RWPE2 (cell line): ENCODE measurements at regions not wholly inside any gene's neighbourhood (a gene's known extent, or its start where the extent isn't known, plus 50 kb on each side); places are given as distances from the start of the nearest gene placed in this dataset.

Source experiments
- ATAC-seq: fragments of 200-7000 bp; cut with Tn5 transposase; 3 replicates; pipeline ENCODE4 v1.9.1; 2021; ENCODE audit warnings: low read depth
- DNase-seq: peaks from one replicate; pipeline ENCODE4 v3.0.0-alpha.2; 2020; ENCODE audit warnings: low spot score
- H3K27ac ChIP-seq: fragments of 450-650 bp; 2 replicates; pipeline ENCODE4 v1.5.1; 2017; ENCODE audit warnings: mild to moderate bottlenecking; ENCODE audit not compliant: poor library complexity, severe bottlenecking
- H3K27me3 ChIP-seq: fragments of 250-450 bp; sonication (Bioruptor Pico); 2 replicates; pipeline ENCODE4 v1.5.1; 2021; ENCODE audit warnings: mild to moderate bottlenecking, moderate library complexity; ENCODE audit not compliant: insufficient read depth, poor library complexity, severe bottlenecking
- H3K36me3 ChIP-seq: fragments of 250-450 bp; sonication (Bioruptor Pico); 2 replicates; pipeline ENCODE4 v1.5.1; 2020; ENCODE audit warnings: low read depth, mild to moderate bottlenecking, moderate library complexity
- H3K4me1 ChIP-seq: fragments of 250-450 bp; sonication (Bioruptor Pico); 2 replicates; pipeline ENCODE4 v1.5.1; 2021; ENCODE audit warnings: mild to moderate bottlenecking, moderate library complexity; ENCODE audit not compliant: insufficient read depth, poor library complexity, severe bottlenecking
- H3K4me3 ChIP-seq: fragments of 250-450 bp; sonication (Bioruptor Pico); 2 replicates; pipeline ENCODE4 v1.5.1; 2021; ENCODE audit warnings: mild to moderate bottlenecking, moderate library complexity; ENCODE audit not compliant: severe bottlenecking
- H3K9me3 ChIP-seq: fragments of 250-450 bp; sonication (Bioruptor Pico); 2 replicates; pipeline ENCODE4 v1.5.1; 2021; ENCODE audit warnings: mild to moderate bottlenecking, moderate library complexity; ENCODE audit not compliant: severe bottlenecking
- TF ChIP-seq, protein P1 (sequence below): fragments of 450-650 bp; IDR thresholded peaks from one replicate; pipeline ENCODE4 v1.5.1; 2017; ENCODE audit warnings: mild to moderate bottlenecking, moderate library complexity; ENCODE audit not compliant: poor library complexity, severe bottlenecking

DNA sequence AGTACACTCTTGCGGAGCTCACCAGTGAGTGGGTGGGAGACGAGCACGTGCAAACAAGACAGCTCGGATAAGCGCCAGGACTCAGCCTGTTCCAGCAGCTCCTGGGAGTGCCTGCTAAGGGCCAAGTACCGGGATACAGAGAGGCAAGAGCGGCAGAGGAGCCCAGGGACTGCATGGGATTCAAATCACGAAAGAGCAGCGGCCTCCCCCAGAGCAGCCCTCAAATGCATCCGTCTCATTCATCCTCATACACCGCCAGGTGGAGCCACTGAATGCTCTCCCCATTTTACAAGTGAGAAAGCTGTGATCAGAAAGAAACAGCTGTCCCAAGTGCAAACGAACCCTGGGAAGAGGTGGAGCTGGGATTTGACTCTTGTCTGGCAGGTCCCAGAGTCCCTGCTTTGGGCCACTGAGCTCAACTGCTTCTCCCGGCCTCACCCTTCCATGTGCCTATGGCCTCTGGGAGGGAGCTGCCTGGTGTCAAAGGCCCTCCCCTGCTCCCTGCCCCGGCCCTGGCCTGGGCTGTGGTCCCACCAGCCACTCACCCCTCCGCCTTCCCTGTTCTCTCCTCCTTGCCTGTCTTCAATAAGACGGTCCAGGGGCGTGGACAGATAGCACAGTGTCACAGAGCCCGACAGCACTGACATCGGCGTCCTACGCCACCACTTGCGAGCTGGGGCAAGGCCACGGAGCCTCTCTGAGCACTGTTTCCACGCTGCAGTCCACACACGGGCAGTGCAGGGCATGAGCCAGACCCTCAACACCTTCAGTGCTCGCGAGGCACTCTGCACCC lies 72.8 kb upstream of the TAF1B start:
- no peaks in the 10 kb centered on the region for H3K36me3 ChIP-seq
- TF ChIP-seq, protein P1, sequence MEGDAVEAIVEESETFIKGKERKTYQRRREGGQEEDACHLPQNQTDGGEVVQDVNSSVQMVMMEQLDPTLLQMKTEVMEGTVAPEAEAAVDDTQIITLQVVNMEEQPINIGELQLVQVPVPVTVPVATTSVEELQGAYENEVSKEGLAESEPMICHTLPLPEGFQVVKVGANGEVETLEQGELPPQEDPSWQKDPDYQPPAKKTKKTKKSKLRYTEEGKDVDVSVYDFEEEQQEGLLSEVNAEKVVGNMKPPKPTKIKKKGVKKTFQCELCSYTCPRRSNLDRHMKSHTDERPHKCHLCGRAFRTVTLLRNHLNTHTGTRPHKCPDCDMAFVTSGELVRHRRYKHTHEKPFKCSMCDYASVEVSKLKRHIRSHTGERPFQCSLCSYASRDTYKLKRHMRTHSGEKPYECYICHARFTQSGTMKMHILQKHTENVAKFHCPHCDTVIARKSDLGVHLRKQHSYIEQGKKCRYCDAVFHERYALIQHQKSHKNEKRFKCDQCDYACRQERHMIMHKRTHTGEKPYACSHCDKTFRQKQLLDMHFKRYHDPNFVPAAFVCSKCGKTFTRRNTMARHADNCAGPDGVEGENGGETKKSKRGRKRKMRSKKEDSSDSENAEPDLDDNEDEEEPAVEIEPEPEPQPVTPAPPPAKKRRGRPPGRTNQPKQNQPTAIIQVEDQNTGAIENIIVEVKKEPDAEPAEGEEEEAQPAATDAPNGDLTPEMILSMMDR: peak; percentile 75
- peak; percentile 64; the same call in 2 of the 3 replicates for ATAC-seq
- no peak overlapping the region for H3K4me3 ChIP-seq
- H3K27me3 ChIP-seq: no peaks in the 10 kb centered on the region
- DNase-seq: no peak
- H3K27ac ChIP-seq: no peak overlapping the region
- H3K9me3 ChIP-seq: no peaks in the 10 kb centered on the region
- H3K4me1 ChIP-seq: peaks cover 3% of the 10 kb centered on the region

DNA sequence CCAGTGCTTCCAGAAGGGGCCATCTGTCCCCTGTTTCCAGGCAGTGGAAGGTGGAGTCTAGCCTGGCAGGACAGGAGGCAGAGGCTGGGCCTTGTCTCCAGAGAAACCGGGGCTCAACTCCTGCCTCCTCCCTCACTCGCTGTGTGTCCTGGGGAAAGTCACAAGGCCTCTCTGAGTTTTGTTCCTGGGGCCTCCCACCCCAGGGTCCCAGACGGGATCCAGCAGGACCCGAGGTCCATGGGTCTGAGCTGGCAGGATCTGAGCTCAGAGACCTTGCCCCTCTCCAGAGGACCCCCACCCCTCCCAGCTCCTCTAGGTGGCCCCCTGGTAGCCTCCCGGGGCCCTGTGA lies 72.2 kb upstream of the TAF1B start:
- no peaks in the 10 kb centered on the region for H3K27me3 ChIP-seq
- no peak overlapping the region for H3K4me3 ChIP-seq
- DNase-seq (no peak), ATAC-seq (no peak)
- H3K9me3 ChIP-seq: no peaks in the 10 kb centered on the region
- H3K4me1 ChIP-seq: peaks cover 2% of the 10 kb centered on the region
- H3K36me3 ChIP-seq: no peaks in the 10 kb centered on the region
- H3K27ac ChIP-seq: no peak overlapping the region
- TF ChIP-seq, protein P1: no peak

DNA sequence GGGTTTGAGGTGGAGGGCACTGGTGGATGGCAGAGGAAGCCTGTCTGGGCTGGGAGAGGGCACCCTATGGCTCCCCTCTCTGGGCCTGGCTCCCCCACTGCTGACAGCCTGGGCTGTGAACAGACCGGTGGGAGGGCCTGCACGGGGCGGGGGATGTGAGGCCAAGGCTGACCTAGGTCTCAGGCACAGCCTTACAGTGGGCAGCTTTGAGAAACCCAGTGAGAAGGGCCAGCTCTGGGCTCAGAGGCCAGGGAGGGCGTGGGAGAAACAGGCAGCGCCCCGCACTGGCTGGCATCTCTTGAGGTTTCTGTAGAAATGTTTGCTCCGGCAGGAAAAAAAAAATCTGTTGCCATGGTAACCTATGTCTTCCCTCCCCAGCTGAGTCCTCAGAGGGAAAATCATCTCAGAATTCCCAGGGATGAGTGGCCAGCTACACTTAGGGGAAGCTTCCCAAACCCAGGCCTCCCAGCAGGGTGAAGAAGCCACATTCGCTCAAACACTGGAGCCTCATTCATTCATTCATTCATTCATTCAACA lies 71.7 kb upstream of the TAF1B start:
- Histone ChIP-seq H3K27ac (no peak overlapping the region), H3K4me3 (no peak overlapping the region), H3K27me3 (no peaks in the 10 kb centered on the region), H3K4me1 (no peaks in the 10 kb centered on the region), H3K9me3 (no peaks in the 10 kb centered on the region), H3K36me3 (no peaks in the 10 kb centered on the region)
- TF ChIP-seq, protein P1: no peak
- ATAC-seq: no peak
- DNase-seq: no peak

- H3K4me1 ChIP-seq: no peaks in the 10 kb centered on the region
- H3K27me3 ChIP-seq: no peaks in the 10 kb centered on the region
- DNase-seq (no peak), ATAC-seq (no peak)
- H3K27ac ChIP-seq: no peak overlapping the region
- H3K9me3 ChIP-seq: no peaks in the 10 kb centered on the region
- H3K4me3 ChIP-seq: no peak overlapping the region
- TF ChIP-seq, protein P1: no peak
- H3K36me3 ChIP-seq: no peaks in the 10 kb centered on the region
These were observed 71.0 kb upstream of the TAF1B start for GRCh38 chr2:9772035-9772998.
